ACHN (cell line): ENCODE measurements at regions not wholly inside any gene's neighbourhood (a gene's known extent, or its start where the extent isn't known, plus 50 kb on each side); places are given as distances from the start of the nearest gene placed in this dataset.
A peak's percentile ranks its signal among the peaks of the same experiment; 100 is the strongest.

Experiments
- DNase-seq: peaks from one replicate; pipeline ENCODE4 v3.0.0-alpha.2; 2015
- in situ Hi-C: cut with HindIII; loops from 2 replicates; pipeline ENCODE4 v1.10.0; 2017; ENCODE audit warnings: low sequenced_read_pairs, low pct_ligation_motif_present, low pct_unique_long_range_greater_than_20kb

DNA sequence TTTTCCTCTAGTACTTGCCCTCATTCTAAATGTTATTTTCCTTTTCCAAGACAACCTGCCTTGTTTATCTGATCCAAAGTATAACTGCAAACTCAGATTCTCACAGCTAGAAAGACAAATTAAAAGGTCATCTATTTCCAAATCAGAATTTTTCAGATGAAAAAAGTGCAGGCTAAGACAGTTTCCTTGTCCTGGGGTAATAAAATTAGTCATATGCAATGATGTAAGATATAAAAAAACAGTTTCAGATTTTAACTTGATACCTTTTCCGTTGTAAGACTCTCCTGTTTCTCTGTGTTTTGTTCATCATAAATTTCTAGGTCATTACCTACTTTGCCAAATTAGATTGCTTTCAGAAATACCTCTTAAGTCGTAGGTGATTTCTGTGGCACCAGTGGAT is 238.4 kb upstream of the PEX5L start:
- in situ Hi-C loops: no loop called here
- DNase-seq: no peak

DNA sequence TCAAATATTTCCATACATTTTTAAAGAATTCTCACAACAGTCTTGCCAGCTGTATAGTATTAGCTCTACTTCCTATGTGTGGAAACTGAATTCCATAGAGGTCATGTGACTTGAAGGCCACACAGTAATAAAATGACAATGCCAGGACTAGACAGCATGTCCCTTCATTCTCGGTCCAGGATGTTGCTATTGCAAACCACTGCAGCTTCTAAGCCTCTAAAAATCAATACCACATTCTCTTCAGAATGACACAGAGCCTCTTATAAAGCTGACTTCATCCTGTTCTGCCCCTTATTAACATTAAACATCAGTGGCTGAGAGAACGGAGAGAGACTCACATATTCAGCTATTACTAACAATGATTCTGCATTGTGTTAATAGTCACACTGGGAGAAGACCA is 240.3 kb upstream of the PEX5L start:
- no peak for DNase-seq
- in situ Hi-C loops: no loop called here

DNA sequence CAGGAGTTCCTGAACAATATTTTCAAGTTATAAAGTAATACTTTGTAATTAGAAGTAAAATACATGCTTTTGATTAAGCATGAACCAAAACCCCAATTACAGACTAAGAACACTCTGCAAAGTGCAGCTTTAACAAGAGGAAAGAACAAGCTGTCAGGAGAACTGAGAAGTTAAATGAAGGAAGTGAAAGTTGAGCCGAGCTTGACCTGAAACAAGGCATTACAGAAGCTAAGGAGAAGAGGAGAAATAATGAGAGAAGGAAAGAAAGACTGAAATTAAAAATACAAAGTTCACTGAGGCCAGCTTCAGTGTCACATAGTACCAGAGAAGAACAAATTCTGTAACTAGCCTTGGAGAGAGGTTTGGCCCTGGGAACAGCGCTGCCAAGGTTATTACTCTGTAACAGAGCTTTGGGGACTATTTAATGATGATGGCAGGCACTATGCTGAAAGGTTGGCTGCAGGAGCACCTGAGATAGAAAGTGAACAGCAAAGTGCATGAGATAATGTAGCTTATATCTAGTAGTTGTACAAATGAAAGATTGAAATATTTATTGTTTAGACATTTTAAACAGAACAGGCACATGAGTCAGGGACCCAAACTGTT is 241.9 kb upstream of the PEX5L start:
- DNase-seq: no peak
- in situ Hi-C loops: no loop called here

DNA sequence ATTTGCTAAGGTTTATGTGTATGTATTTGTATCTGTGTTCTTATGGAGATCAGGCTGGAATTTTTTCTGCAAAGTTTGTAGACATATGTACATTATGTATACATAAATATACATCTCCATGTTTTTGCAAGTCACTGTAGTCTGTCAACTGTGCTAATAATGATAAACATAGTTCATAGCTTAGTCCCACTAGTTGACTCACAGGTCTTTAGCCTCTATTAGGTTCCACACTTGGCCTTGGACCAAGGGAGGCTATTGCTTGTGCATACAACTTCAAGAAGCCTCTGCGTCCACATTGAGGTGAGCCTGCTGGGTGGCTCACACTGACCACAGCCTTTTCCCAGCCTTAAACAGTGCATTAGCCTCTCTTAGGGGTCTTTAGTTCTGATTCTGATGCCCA is 243.8 kb upstream of the PEX5L start:
- in situ Hi-C loops: no loop called here
- no peak for DNase-seq

DNA sequence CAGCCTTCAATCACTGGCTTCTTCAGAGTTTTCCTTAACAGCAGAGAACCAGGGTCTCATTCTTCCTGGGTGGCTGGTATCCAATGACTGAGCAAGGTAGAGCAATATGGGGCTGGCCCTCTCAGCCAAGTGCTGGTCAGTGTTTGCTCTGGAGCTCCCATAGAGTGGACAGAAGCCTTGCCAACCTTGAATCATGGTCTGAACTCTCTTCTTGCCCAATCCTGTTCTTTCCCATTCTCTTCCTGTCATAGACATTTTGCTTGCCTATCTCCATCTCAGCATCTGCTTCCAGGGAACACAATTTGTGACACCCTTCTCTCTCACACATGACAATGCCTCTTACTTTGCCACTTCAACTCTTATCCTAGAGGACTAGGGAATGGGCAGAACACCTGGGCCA is 245.6 kb upstream of the PEX5L start:
- no peak for DNase-seq
- in situ Hi-C loops: no loop called here

DNA sequence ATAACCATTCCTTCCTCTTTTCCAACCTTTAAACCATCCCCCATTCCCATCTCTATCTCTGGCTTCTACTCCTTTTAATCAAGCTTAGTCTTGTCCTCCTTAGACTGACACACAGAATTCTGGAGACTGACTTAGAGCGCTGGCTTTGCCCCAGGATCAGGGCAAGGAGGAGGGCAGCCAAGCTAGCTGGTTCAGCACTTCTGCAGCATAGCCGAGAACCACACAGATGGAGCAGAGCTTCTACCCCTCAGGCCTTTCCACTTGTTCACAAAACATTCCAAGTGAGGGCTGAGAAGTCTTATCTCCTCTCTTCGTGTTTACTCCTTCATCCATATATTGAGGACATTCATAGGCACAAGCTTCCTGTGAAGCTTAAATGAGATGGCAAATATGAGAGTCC is 246.5 kb upstream of the PEX5L start:
- DNase-seq: no peak
- in situ Hi-C loops: no loop called here

DNA sequence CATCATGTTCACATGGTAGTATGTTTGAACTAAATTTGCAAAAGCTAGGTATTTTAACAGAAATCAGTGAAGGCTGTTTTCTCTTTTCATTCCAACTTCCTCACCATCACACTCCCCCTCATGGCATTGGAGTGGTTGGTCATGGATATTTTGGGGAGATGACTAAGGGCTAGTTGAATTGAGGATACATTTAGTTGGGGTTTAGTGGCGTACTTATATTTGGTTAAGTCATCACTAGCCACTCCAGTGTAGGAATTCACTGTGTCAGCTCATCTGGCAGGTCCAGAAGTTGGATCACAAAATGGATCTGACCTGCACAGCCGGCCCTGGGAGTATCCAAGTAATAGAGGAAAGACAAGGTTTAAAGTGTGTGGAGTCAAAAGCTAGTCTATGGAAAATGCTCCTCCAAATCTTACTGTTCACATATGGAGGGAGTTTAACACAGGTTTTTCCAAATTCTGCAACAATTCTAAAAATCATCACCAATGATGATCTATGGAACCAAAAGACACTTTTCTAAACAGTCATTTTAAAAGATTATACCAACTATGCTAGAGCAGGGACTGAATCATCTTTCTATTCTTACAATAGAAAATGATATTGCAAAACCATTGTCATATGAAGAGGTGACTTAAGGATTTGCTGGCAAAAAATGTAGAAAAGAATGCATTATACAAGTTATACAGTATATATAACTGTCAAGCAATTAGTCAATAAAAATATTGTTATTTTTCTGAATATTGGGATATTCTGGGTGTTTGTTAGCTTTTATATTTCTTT is 247.8 kb upstream of the PEX5L start:
- in situ Hi-C loops: no loop called here
- DNase-seq: no peak

DNA sequence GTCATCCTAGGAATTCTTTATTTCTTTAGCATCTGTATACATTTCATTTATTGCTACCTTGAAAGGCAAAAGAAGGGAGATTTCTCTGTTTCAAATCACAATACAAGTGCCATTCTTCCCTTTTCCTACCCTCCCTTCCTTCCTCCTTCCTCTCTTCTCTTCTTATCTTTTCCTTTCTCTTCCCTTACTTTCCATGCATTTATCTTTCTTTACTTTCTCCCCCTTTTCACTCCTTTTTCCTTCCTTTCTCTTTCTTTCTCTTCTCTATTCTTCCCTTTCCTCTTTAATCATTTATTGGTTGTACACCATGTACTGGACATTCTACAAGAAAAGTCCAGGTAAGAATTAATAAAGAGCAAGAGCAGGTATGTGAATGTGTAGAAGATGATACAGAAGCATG is 251.0 kb upstream of the PEX5L start:
- in situ Hi-C loops: no loop called here

DNA sequence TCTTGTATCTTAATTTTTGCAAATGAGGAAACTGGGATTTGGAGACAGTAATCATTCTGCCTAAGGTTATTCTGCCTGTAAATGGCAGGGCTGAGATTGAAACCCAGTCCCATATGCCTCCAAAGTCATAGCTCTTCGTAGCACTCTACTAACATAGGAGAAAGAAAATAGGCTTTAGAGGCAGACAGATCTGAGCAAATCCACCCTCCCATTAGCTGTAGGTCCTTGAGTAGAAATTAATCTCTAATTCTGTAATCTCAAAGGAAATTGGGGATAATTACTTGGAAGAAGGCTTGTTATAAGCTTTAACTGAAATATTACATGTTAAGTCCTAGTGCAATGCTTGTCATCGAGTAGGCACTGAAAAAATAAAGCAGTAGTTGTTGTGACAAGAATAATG is 252.1 kb upstream of the PEX5L start:
- no peak for DNase-seq
- in situ Hi-C loops: no loop called here

More for the DNA sequence above, 251.0 kb upstream of the PEX5L start:
- no peak for DNase-seq

DNA sequence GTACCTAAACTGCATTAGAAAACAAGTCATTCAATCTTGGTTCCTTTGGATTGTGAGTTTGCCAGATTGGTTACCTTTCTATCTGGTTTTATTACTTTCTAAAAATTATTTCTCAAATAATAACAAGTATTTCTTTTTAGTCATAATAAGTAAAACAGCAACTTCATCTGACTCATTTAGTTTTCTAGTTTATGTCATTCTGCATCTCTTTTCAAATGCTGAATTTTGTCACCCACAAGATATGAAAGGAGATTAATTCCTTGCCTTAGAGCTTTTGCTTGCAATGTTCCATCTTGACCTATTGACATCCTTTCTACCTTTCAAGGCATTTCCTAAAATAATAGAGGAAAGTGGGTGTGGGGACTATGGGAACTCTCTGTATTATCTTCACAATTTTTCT is 253.6 kb upstream of the PEX5L start:
- no peak for DNase-seq
- in situ Hi-C loops: no loop called here

DNA sequence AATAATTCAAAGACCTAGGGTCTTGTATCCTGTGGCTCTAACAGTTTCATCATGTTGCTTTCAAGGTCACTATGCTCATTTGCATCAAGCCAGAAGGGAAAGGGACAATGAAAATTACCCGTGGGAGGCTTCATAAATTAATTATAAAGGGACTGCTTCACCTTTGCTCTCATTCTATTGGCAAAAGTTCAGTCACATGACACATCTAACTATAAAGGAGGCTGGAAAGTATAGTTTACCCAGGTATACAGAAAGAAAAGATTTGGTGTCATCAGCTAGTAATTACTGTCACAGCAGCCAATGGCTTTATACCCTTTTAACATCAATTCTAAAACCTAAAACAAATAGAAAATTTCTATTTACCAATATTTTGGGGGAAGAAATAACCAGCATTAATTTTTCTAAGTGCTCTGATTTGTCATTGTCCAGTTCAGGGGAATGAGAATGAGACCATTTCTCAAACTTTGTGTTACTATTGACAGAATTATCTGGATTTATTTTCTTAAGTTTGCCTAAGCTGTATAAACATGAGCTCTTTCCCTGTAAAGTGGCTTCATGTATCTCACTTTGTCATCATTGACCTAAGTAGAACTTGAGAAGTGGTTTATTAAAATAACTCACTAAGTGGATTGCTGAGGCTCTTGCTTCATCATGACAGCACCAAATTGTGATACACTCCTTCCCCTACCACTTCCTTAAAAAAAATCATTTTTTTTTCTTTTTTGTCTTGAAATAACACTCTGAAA is 257.7 kb upstream of the PEX5L start:
- DNase-seq: no peak
- in situ Hi-C loops: no loop called here

DNA sequence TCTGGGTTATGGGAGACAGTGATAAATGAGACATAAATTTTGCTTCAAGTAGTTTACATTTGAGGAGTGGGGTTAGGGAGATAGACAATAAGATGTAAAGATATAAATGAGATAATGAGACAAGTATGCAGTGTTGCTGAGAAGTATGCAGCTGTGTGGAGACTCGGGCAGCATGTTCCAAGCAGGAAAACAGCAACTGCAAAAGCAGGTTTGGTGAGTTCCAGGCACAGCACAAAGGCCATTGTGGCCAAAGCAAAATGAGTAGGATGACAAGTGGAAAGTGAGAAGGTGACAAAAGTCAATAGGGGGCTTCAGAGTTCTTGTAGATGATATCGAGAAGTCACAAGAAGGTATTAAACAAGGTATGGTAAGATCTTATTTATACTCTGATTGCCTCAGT is 259.1 kb upstream of the PEX5L start:
- no peak for DNase-seq
- in situ Hi-C loops: no loop called here

DNA sequence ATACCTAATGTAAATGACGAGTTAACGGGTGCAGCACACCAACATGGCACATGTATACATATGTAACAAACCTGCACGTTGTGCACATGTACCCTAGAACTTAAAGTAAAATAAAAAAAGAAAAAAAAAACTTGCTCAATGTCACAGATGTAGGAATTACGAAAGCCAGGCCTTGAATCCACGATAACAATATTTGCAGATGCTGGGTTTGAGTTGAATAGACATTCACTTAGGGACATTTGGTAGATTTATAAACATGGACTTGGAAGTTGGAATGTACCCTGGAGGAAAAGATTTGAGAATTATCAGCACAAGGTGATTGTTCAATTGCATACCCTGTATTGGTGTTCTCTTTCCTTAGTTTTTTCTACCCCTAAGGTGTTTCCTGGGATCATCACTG is 260.2 kb upstream of the PEX5L start:
- in situ Hi-C loops: no loop called here
- DNase-seq: no peak

DNA sequence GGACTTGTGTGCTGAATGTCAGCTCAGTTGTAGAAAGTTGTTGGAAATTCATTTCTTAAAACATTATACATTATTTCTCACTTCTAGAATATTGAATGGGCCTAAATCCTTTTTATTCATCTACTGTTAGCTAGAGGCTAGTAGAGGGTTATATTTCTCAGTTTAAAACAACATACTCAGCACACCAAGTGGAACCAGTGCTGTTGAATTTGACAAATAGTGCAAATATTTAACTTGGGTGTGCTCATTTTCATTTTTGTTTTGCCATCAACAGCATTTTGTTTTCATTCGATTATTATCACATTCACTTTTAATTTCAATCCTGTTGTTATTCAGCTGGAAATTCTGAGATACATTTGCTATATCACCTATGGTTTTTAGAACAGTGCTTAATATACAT is 269.4 kb upstream of the PEX5L start:
- no peak for DNase-seq
- in situ Hi-C loops: no loop called here

DNA sequence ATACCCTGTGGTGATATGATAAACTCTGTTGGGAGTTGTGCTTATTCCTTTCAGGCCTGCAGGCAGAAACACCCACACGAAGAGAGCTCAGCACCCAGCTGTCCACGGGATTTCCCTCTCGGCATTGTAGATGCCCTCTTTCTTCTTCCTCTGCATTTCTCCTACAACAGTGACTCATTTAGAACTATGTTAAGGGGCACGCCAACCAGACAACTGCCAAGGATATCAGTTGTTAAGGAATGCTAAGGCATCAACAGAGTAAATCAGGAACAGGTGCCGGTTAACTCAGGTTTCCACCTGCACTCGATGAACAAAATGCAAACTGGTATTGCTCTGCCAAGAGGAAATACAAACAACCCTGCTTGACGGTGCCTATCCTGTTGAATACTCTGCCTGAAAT is 270.0 kb upstream of the PEX5L start:
- in situ Hi-C loops: no loop called here

DNA sequence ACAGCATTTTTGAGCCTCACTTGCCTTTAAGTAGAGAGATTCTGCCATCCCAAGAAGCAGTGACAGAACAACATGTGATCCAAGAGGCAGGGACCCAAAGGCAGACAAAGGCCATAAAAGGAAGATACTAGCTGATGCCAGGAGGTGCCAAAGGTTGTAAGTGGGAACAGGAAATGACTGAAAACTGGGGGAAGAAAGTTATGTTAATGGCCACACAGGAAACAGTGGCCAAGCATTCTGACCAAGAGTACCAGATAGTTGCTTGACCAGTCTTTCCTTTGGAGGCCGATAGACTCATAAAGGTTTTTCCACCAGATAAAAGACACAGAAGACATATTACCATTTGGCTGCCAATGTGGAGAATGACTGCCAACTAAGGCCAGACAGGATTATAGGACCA is 274.5 kb upstream of the PEX5L start:
- in situ Hi-C loops: no loop called here
- no peak for DNase-seq

More for the DNA sequence above, 270.0 kb upstream of the PEX5L start:
- DNase-seq: peak; percentile 22

DNA sequence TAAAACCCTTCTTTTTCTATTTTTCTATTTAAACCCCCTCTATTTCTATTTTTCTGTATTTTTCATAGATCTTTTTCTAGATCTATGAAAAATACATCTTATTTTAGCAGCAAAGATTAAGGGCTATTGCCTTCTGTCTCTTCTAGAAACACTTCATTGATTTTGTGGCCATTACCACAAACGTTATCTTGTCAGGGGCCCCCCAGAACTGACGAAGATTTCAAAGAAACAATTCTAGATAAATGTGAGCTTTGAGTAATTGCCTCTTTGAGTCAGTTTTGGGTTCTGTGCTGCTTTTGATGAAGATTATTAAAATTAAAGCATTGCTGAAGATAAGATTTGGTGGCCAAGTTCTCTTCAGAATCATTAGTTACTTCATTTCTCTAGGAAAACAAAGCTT is 279.6 kb upstream of the PEX5L start:
- in situ Hi-C loops: no loop called here
- no peak for DNase-seq

DNA sequence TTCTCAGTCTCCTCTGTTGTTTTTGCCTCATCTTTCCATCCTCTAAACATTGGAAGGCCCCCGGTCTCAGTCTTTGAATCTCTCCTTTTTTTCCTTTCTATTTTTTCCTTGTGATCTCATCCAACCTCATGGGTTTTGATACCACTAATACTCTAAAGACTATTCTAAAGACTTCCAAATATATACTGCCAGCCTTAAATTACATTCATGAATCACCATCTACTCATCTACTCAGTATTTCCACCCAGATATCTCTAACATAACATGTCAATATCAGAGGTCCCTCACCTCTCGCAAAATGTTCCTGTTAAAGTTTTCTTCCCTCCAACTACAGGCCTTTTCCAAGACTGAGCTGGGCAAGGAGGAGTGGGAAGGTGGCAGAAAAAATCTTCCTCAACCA is 282.5 kb upstream of the TTC14 start:
- in situ Hi-C loops: no loop called here
- DNase-seq: no peak

DNA sequence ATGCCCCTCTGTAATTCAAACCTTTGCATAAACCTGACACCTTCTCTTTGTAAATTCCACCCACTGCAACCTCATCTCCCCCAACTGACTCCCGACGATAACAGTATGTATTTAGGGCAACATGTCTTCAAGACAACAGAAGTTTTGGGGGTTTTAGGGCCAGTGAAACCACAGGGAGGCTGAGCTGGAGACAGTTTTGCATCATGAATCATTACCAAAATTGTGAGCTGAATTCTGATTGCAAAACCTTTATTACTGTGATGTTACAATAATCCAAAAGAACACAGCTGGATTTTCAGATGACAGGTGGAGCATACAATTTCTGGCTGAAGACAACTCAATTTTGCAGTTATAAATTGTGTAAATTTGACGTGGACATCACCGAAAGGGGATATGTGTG is 281.3 kb upstream of the TTC14 start:
- in situ Hi-C loops: no loop called here
- no peak for DNase-seq

DNA sequence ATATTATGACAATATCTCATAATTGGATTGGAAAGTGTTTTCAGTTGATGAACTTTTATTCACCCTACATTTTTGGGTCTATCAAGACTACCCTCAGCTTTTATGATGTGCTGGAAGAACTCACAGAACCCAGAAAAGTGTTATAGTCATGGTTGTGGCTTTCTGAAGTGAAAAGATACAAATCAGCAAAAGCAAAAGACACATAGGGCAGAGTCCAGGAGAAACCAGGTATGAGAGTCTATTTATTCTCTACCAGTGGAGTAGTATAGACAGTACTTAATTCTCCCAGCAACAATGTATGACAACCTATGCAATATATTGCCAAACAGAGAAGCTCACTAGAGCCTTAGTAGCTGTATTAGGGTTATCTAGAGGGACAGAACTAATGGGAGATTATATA is 280.4 kb upstream of the TTC14 start:
- DNase-seq: no peak
- in situ Hi-C loops: no loop called here
